HepG2 (cell line): ENCODE measurements at regions not wholly inside any gene's neighbourhood (a gene's known extent, or its start where the extent isn't known, plus 50 kb on each side); places are given as distances from the start of the nearest gene placed in this dataset.

Source experiments
- ATAC-seq: fragments of 200-7000 bp; cut with Tn5 transposase; 3 replicates; pipeline ENCODE4 v1.9.1; 2020; ENCODE audit warnings: mild to moderate bottlenecking, moderate library complexity
- BruUV-seq: library from RNA; stranded (reverse); fragments of 400-500 nt; replicated peaks from 2 replicates; lab custom pipeline; 2021; lab: Mats Ljungman, UMichigan
- CTCF ChIA-PET: fragments of 300-600 bp; formaldehyde crosslinking; extraction: SDS; loops from one replicate; lab custom pipeline; 2021; ENCODE audit warnings: low total read pairs, inconsistent platforms, low intra/inter-chr PET ratio; lab: Yijun Ruan, JAX
- POLR2A ChIA-PET: fragments of 350-600 bp; sonication (Branson Sonifier 250); formaldehyde crosslinking; loops from one replicate; lab custom pipeline; 2020; ENCODE audit warnings: antibody characterized with exemption, inconsistent platforms; lab: Yijun Ruan, JAX
- DNase-seq: peaks from one replicate; pipeline ENCODE4 v3.0.0-alpha.2; 2015; ENCODE audit warnings: low spot score
- FAIRE-seq: peaks from 3 replicates; lab custom pipeline; 2011; peaks lifted over from hg19 to GRCh38; lab: Jason Lieb, UNC
- H2AFZ ChIP-seq: one replicate; pipeline ENCODE4 v1.6.1; 2011; ENCODE audit warnings: low read length, inconsistent platforms
- H3K27ac ChIP-seq: fragments of 300-600 bp; 3 replicates; pipeline ENCODE4 v1.8.0; 2011; ENCODE audit warnings: mixed run types, mild to moderate bottlenecking, mixed read lengths, low read length, inconsistent platforms; ENCODE audit not compliant: insufficient read depth; ENCODE audit errors: extremely low read length
- H3K27me3 ChIP-seq, 2 experiments: fragments of 200-600 bp in 1 of 2; 2 replicates in 1 of 2; 3 replicates in 1 of 2; pipeline versions ENCODE4 v1.6.0 to v1.8.0; 2011; ENCODE audit warnings: low read length in 2 of 2, mild to moderate bottlenecking in 2 of 2, moderate library complexity in 2 of 2, inconsistent platforms in 1 of 2; ENCODE audit not compliant: insufficient read depth in 2 of 2, control insufficient read depth in 1 of 2
- H3K36me3 ChIP-seq, 2 experiments: fragments of 200-600 bp in 1 of 2; replicated peaks in 1 of 2; 2 replicates in 1 of 2; 3 replicates in 1 of 2; pipeline versions ENCODE4 v1.5.1 to v1.8.0; 2011; ENCODE audit warnings: low read length in 2 of 2, inconsistent platforms in 1 of 2; ENCODE audit not compliant: insufficient read depth in 2 of 2, control insufficient read depth in 1 of 2
- H3K4me1 ChIP-seq: 2 replicates; pipeline ENCODE4 v1.5.1; 2012; ENCODE audit warnings: low read length, inconsistent platforms; ENCODE audit not compliant: insufficient read depth
- H3K4me2 ChIP-seq: 2 replicates; pipeline ENCODE4 v1.6.0; 2011; ENCODE audit warnings: low read depth, low read length, inconsistent platforms
- H3K4me3 ChIP-seq, 3 experiments: fragments of 200-600 bp in 1 of 3; sonication (generic), shearing (Covaris generic) in 1 of 3; replicated peaks in 1 of 3; 2 replicates each; pipeline ENCODE4 v1.5.1; 2011 to 2016; ENCODE audit warnings: low read length in 3 of 3, inconsistent platforms in 2 of 3, low read depth in 2 of 3, mild to moderate bottlenecking in 2 of 3, control low read depth in 1 of 3, mixed read lengths in 1 of 3; ENCODE audit not compliant: insufficient read depth in 1 of 3
- H3K79me2 ChIP-seq: one replicate; pipeline ENCODE4 v1.6.1; 2011; ENCODE audit warnings: low read length, inconsistent platforms; ENCODE audit not compliant: insufficient read depth
- H3K9ac ChIP-seq: 2 replicates; pipeline ENCODE4 v1.6.0; 2011; ENCODE audit warnings: mild to moderate bottlenecking, low read depth, low read length, inconsistent platforms; ENCODE audit not compliant: insufficient read depth
- H3K9me3 ChIP-seq: 2 replicates; pipeline ENCODE4 v1.5.1; 2012; ENCODE audit warnings: mild to moderate bottlenecking, low read length
- H4K20me1 ChIP-seq: 2 replicates; pipeline ENCODE4 v1.6.0; 2011; ENCODE audit warnings: inconsistent platforms, mild to moderate bottlenecking, low read length, moderate library complexity; ENCODE audit not compliant: insufficient read depth
- ATF2 ChIP-seq: sonication (generic); formaldehyde crosslinking; IDR thresholded peaks from 2 replicates; pipeline ENCODE4 v1.4.0; 2020; ENCODE audit warnings: missing genetic modification reagents
- HOXA9 ChIP-seq: sonication (generic); formaldehyde crosslinking; IDR thresholded peaks from 2 replicates; pipeline ENCODE4 v1.8.1; 2022; ENCODE audit warnings: missing genetic modification reagents, mild to moderate bottlenecking, moderate library complexity, borderline replicate concordance
- JUND ChIP-seq: sonication (generic); formaldehyde crosslinking; IDR thresholded peaks from 2 replicates; pipeline ENCODE4 v1.8.0; 2022; ENCODE audit warnings: mild to moderate bottlenecking, missing genetic modification reagents
- MEF2D ChIP-seq: sonication (generic); formaldehyde crosslinking; IDR thresholded peaks from 2 replicates; pipeline ENCODE4 v1.5.1; 2020; ENCODE audit warnings: mild to moderate bottlenecking, missing genetic modification reagents
- MYPOP ChIP-seq: sonication (generic); formaldehyde crosslinking; IDR thresholded peaks from 2 replicates; pipeline ENCODE4 v1.8.1; 2023; ENCODE audit warnings: mild to moderate bottlenecking, moderate library complexity, missing genetic modification reagents
- NCOA2 ChIP-seq: sonication (generic); formaldehyde crosslinking; IDR thresholded peaks from 2 replicates; pipeline ENCODE4 v1.8.0; 2022; ENCODE audit warnings: inconsistent platforms
- NPAS2 ChIP-seq: sonication (generic); formaldehyde crosslinking; IDR thresholded peaks from 2 replicates; pipeline ENCODE4 v1.8.0; 2022; ENCODE audit warnings: mild to moderate bottlenecking, missing genetic modification reagents, borderline replicate concordance
- POLR2AphosphoS5 ChIP-seq: IDR thresholded peaks from 2 replicates; pipeline ENCODE4 v1.6.1; 2012; ENCODE audit warnings: low read depth, low read length
- SAP130 ChIP-seq: IDR thresholded peaks from 2 replicates; pipeline ENCODE4 v1.6.1; 2016; ENCODE audit warnings: low read depth
- ZBTB2 ChIP-seq: sonication (generic); formaldehyde crosslinking; IDR thresholded peaks from 2 replicates; pipeline ENCODE4 v1.8.0; 2022; ENCODE audit warnings: low read depth, missing genetic modification reagents
- ZNF160 ChIP-seq: sonication (generic); formaldehyde crosslinking; IDR thresholded peaks from 2 replicates; pipeline ENCODE4 v1.8.0; 2022; ENCODE audit warnings: mild to moderate bottlenecking, inconsistent platforms, missing genetic modification reagents
- ZNF205 ChIP-seq: IDR thresholded peaks from 2 replicates; pipeline ENCODE4 v1.6.1; 2018; ENCODE audit warnings: missing biosample characterization, missing genetic modification reagents
- ZNF33B ChIP-seq: sonication (generic); formaldehyde crosslinking; IDR thresholded peaks from 2 replicates; pipeline ENCODE4 v1.5.1; 2020; ENCODE audit warnings: mild to moderate bottlenecking, missing genetic modification reagents
- ZNF670 ChIP-seq: sonication (generic); formaldehyde crosslinking; IDR thresholded peaks from 2 replicates; pipeline ENCODE4 v1.8.0; 2022; ENCODE audit warnings: mild to moderate bottlenecking, missing genetic modification reagents, borderline replicate concordance
- WGBS: methylation state at CpG from one replicate; pipeline ENCODE4 v1.1.6; 2017; ENCODE audit warnings: low lambda C conversion rate; 5-methylcytosine and 5-hydroxymethylcytosine counted together
- in situ Hi-C: cut with HindIII; loops from 2 replicates; pipeline ENCODE4 v1.10.0; 2017; ENCODE audit warnings: low pct_unique_long_range_greater_than_20kb; ENCODE audit not compliant: extremely low pct_ligation_motif_present
- intact Hi-C: fragments of 100-400 bp; cut with micrococcal nuclease; formaldehyde crosslinking; loops from one replicate; pipeline ENCODE4 v1.10.0; 2022; ENCODE audit not compliant: unreplicated experiment

- no peaks in the 10 kb centered on the region for H3K4me1 ChIP-seq
- 30% methylated on average over 5 of the region's 6 CpGs for WGBS
- no peaks in the 10 kb centered on the region; the same call in 1 of the 2 replicates for H4K20me1 ChIP-seq
- ATAC-seq: no peak
- H3K4me3 ChIP-seq: no peak overlapping the region
- H3K9me3 ChIP-seq: no peaks in the 10 kb centered on the region
- H3K4me2 ChIP-seq: no peak overlapping the region
- H3K27me3 ChIP-seq: peaks cover 0 to 9% of the 10 kb centered on the region in 2 experiments; a peak in 2 of 5 replicates
- intact Hi-C loops (no loop called here), in situ Hi-C loops (no loop called here)
- FAIRE-seq: no peak
- no peak overlapping the region for H3K9ac ChIP-seq
- BruUV-seq: no TSS peak
- POLR2A ChIA-PET: no interaction called here
- CTCF ChIA-PET: no interaction called here
- no peaks in the 10 kb centered on the region for H3K79me2 ChIP-seq
- no peak overlapping the region for H3K27ac ChIP-seq
- TF ChIP-seq NPAS2 (CRISPR knock-in tag) (no peak), ATF2 (CRISPR knock-in tag) (no peak), ZBTB2 (CRISPR knock-in tag) (no peak), HOXA9 (CRISPR knock-in tag) (no peak), POLR2AphosphoS5 (no peak), ZNF205 (CRISPR knock-in tag) (no peak), MYPOP (CRISPR knock-in tag) (no peak), MEF2D (CRISPR knock-in tag) (no peak), ZNF33B (no peak), ZNF160 (CRISPR knock-in tag) (no peak), SAP130 (CRISPR knock-in tag) (no peak), ZNF670 (CRISPR knock-in tag) (no peak), NCOA2 (CRISPR knock-in tag) (no peak), JUND (CRISPR knock-in tag) (no peak)
- H3K36me3 ChIP-seq: no peaks in the 10 kb centered on the region
- H2AFZ ChIP-seq: no peak overlapping the region
- no peak for DNase-seq
Observed at GRCh38 chr16:86010680-86011141, 111.7 kb downstream of the IRF8 start.
